ENCODE measurements at regions not wholly inside any gene's neighbourhood (a gene's known extent, or its start where the extent isn't known, plus 50 kb on each side); places are given as distances from the start of the nearest gene placed in this dataset.

DNA sequence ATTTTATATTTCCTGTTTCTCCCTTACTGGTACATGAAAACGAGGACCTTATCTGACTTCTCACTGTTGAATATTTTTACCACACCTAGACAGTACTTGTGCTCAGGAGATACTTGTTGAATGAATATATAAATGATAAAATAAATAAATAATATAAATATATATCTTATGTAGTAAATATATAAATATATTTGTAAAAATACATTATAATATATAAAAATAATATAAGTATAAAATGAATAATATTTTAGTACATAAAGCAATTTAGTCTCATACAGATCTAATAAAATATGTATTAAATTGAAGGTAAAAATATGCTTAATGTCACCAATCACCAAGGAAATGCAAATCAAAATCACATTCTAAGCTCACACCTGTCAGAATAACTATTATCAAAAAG, 360.6 kb downstream of the EFNA5 start:
- TF ChIP-seq SP1 (IDR thresholded peaks at IDR 0.05) (no peak), CTBP1 (IDR thresholded peaks at IDR 0.05; ENCODE audit: borderline replicate concordance) (no peak), NFRKB (IDR thresholded peaks at IDR 0.05) (no peak), TARDBP (IDR thresholded peaks at IDR 0.05) (no peak)

All from HEK293T (cell line).